OCI-LY1 (cell line): ENCODE measurements at regions not wholly inside any gene's neighbourhood (a gene's known extent, or its start where the extent isn't known, plus 50 kb on each side); places are given as distances from the start of the nearest gene placed in this dataset.

Experiments
- H2AFZ ChIP-seq: fragments of 200-600 bp; sonication (generic), shearing (Covaris generic); 2 replicates; pipeline ENCODE4 v1.6.0; 2014; ENCODE audit warnings: antibody characterized with exemption, mild to moderate bottlenecking, low read length
- H3F3A ChIP-seq: fragments of 200-600 bp; sonication (generic), shearing (Covaris generic); 2 replicates; pipeline ENCODE4 v1.6.0; 2014; ENCODE audit warnings: mild to moderate bottlenecking, antibody characterized with exemption, low read length, moderate library complexity; ENCODE audit not compliant: insufficient read depth
- H3K27ac ChIP-seq: fragments of 200-600 bp; sonication (generic); 2 replicates; pipeline ENCODE4 v1.5.1; 2014; ENCODE audit warnings: low read length, mixed run types, mild to moderate bottlenecking, low read depth; ENCODE audit not compliant: poor library complexity, severe bottlenecking
- H3K27me3 ChIP-seq: fragments of 200-600 bp; sonication (generic); 2 replicates; pipeline ENCODE4 v1.6.0; 2014; ENCODE audit warnings: antibody characterized with exemption, mild to moderate bottlenecking, low read length, moderate library complexity; ENCODE audit not compliant: insufficient read depth
- H3K36me3 ChIP-seq: fragments of 200-600 bp; sonication (generic); 2 replicates; pipeline ENCODE4 v1.6.1; 2014; ENCODE audit warnings: mild to moderate bottlenecking, antibody characterized with exemption, low read length, moderate library complexity, mixed read lengths; ENCODE audit not compliant: insufficient read depth
- H3K4me1 ChIP-seq: fragments of 200-600 bp; sonication (generic); 2 replicates; pipeline ENCODE4 v1.5.1; 2014; ENCODE audit warnings: mild to moderate bottlenecking, low read length, moderate library complexity; ENCODE audit not compliant: insufficient read depth, severe bottlenecking
- H3K4me2 ChIP-seq: fragments of 200-600 bp; sonication (generic), shearing (Covaris generic); 2 replicates; pipeline ENCODE4 v1.6.1; 2014; ENCODE audit warnings: low read length
- H3K4me3 ChIP-seq: fragments of 200-600 bp; sonication (generic); 2 replicates; pipeline ENCODE4 v1.5.1; 2014; ENCODE audit warnings: low read length, low read depth, mild to moderate bottlenecking, mixed read lengths; ENCODE audit not compliant: poor library complexity, severe bottlenecking
- H3K79me2 ChIP-seq: fragments of 200-600 bp; shearing (Covaris generic); 2 replicates; pipeline ENCODE4 v1.6.1; 2016; ENCODE audit warnings: mixed run types, low read length, mixed read lengths; ENCODE audit not compliant: insufficient read depth
- H3K9ac ChIP-seq: fragments of 200-600 bp; sonication (generic), shearing (Covaris generic); 2 replicates; pipeline ENCODE4 v1.6.1; 2014; ENCODE audit warnings: mild to moderate bottlenecking, low read length, mixed read lengths
- H3K9me2 ChIP-seq: fragments of 200-600 bp; sonication (generic), shearing (Covaris generic); 2 replicates; pipeline ENCODE4 v1.6.1; 2014; ENCODE audit warnings: low read depth, mild to moderate bottlenecking, low read length, mixed read lengths
- H3K9me3 ChIP-seq: fragments of 200-600 bp; shearing (Covaris generic); 2 replicates; pipeline ENCODE4 v1.6.1; 2014; ENCODE audit warnings: low read length, mixed read lengths
- H4K20me1 ChIP-seq: fragments of 200-600 bp; sonication (generic), shearing (Covaris generic); 2 replicates; pipeline ENCODE4 v1.6.0; 2016; ENCODE audit warnings: mild to moderate bottlenecking, low read length; ENCODE audit not compliant: insufficient read depth
- CTCF ChIP-seq: fragments of 200-600 bp; sonication (generic), shearing (Covaris generic); IDR thresholded peaks from 2 replicates; pipeline ENCODE4 v1.5.1; 2017; ENCODE audit warnings: mild to moderate bottlenecking, antibody characterized with exemption, low read length, moderate library complexity, mixed read lengths
- EZH2 ChIP-seq: fragments of 200-600 bp; sonication (generic), shearing (Covaris generic); IDR thresholded peaks from 2 replicates; pipeline ENCODE4 v1.8.0; 2017; ENCODE audit warnings: borderline replicate concordance, mixed run types, mild to moderate bottlenecking, antibody characterized with exemption, low read length, moderate library complexity, mixed read lengths

- Histone ChIP-seq H3K9me2 (no peaks in the 10 kb centered on the region), H4K20me1 (no peaks in the 10 kb centered on the region), H3K4me2 (no peak overlapping the region), H3K27me3 (no peaks in the 10 kb centered on the region; the same call in 1 of the 2 replicates), H3F3A (no peaks in the 10 kb centered on the region), H3K27ac (no peak overlapping the region), H3K9ac (no peak overlapping the region), H3K4me3 (no peak overlapping the region), H2AFZ (no peak overlapping the region), H3K36me3 (no peaks in the 10 kb centered on the region), H3K79me2 (no peaks in the 10 kb centered on the region), H3K9me3 (no peaks in the 10 kb centered on the region), H3K4me1 (no peaks in the 10 kb centered on the region)
- TF ChIP-seq EZH2 (no peak), CTCF (no peak)
These were observed 157.9 kb upstream of the PDE10A start for GRCh38 chr6:165820934-165821333.

- Histone ChIP-seq H4K20me1 (no peaks in the 10 kb centered on the region), H3K4me3 (no peak overlapping the region), H3K9ac (no peak overlapping the region), H3K4me2 (no peak overlapping the region), H3K9me2 (no peaks in the 10 kb centered on the region), H3F3A (no peaks in the 10 kb centered on the region), H2AFZ (no peak overlapping the region), H3K79me2 (no peaks in the 10 kb centered on the region), H3K36me3 (no peaks in the 10 kb centered on the region), H3K27ac (no peak overlapping the region), H3K4me1 (no peaks in the 10 kb centered on the region), H3K9me3 (no peaks in the 10 kb centered on the region), H3K27me3 (no peaks in the 10 kb centered on the region; the same call in 1 of the 2 replicates)
- TF ChIP-seq EZH2 (no peak), CTCF (no peak)
These were observed 157.4 kb upstream of the PDE10A start for GRCh38 chr6:165820407-165820806.

- Histone ChIP-seq H3K9me2 (no peaks in the 10 kb centered on the region), H3K27ac (no peak overlapping the region), H3K79me2 (no peaks in the 10 kb centered on the region), H2AFZ (no peak overlapping the region), H3F3A (no peaks in the 10 kb centered on the region), H3K9me3 (no peaks in the 10 kb centered on the region), H3K4me2 (no peak overlapping the region), H3K9ac (no peak overlapping the region), H3K4me1 (no peaks in the 10 kb centered on the region), H3K27me3 (no peaks in the 10 kb centered on the region), H4K20me1 (no peaks in the 10 kb centered on the region), H3K36me3 (no peaks in the 10 kb centered on the region), H3K4me3 (no peak overlapping the region)
- TF ChIP-seq EZH2 (no peak), CTCF (no peak)
These were observed 156.4 kb upstream of the PDE10A start for GRCh38 chr6:165819394-165819793.
